ENCODE measurements at regions not wholly inside any gene's neighbourhood (a gene's known extent, or its start where the extent isn't known, plus 50 kb on each side); places are given as distances from the start of the nearest gene placed in this dataset.

DNA sequence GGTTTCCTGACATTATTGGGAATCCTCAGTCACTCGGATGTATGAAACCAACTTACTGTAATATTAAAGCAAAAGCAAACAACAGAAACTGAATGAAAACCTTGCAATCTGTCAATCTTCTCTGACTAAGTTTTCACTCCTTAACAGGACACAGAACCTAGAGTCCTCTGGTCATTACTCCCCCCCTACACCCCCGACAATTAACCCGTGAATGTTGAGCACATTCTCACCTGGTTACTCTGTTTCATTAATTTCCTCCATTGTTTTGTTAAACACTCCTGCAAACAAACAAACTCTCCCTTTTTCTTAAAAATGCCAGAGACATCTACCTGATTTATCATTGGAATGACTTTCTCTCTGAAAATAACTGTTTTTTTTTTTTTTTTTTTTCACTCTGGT lies 469.0 kb upstream of the PRKX start:
- TF ChIP-seq JUND (IDR thresholded peaks at IDR 0.05; ENCODE audit: low read depth, low read length) (no peak), IKZF1 (conservative IDR thresholded peaks at IDR 0.05) (no peak), RB1 (IDR thresholded peaks at IDR 0.05; ENCODE audit: borderline replicate concordance) (no peak), TAF1 (IDR thresholded peaks at IDR 0.05; ENCODE audit: borderline replicate concordance, low read depth, low read length) (no peak), NFIC (IDR thresholded peaks at IDR 0.05; ENCODE audit: low read depth, low read length) (no peak), RAD51 (IDR thresholded peaks at IDR 0.05) (no peak), RFX5 (IDR thresholded peaks at IDR 0.05; ENCODE audit: low read depth, low read length) (no peak)
- TF ChIP-seq, protein P1, sequence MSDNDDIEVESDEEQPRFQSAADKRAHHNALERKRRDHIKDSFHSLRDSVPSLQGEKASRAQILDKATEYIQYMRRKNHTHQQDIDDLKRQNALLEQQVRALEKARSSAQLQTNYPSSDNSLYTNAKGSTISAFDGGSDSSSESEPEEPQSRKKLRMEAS (IDR thresholded peaks at IDR 0.05; ENCODE audit: low read depth, low read length), result no peak
- TF ChIP-seq, protein P2, sequence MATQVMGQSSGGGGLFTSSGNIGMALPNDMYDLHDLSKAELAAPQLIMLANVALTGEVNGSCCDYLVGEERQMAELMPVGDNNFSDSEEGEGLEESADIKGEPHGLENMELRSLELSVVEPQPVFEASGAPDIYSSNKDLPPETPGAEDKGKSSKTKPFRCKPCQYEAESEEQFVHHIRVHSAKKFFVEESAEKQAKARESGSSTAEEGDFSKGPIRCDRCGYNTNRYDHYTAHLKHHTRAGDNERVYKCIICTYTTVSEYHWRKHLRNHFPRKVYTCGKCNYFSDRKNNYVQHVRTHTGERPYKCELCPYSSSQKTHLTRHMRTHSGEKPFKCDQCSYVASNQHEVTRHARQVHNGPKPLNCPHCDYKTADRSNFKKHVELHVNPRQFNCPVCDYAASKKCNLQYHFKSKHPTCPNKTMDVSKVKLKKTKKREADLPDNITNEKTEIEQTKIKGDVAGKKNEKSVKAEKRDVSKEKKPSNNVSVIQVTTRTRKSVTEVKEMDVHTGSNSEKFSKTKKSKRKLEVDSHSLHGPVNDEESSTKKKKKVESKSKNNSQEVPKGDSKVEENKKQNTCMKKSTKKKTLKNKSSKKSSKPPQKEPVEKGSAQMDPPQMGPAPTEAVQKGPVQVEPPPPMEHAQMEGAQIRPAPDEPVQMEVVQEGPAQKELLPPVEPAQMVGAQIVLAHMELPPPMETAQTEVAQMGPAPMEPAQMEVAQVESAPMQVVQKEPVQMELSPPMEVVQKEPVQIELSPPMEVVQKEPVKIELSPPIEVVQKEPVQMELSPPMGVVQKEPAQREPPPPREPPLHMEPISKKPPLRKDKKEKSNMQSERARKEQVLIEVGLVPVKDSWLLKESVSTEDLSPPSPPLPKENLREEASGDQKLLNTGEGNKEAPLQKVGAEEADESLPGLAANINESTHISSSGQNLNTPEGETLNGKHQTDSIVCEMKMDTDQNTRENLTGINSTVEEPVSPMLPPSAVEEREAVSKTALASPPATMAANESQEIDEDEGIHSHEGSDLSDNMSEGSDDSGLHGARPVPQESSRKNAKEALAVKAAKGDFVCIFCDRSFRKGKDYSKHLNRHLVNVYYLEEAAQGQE (IDR thresholded peaks at IDR 0.05; ENCODE audit: low read depth, low read length), result no peak
- TF ChIP-seq, protein P3, sequence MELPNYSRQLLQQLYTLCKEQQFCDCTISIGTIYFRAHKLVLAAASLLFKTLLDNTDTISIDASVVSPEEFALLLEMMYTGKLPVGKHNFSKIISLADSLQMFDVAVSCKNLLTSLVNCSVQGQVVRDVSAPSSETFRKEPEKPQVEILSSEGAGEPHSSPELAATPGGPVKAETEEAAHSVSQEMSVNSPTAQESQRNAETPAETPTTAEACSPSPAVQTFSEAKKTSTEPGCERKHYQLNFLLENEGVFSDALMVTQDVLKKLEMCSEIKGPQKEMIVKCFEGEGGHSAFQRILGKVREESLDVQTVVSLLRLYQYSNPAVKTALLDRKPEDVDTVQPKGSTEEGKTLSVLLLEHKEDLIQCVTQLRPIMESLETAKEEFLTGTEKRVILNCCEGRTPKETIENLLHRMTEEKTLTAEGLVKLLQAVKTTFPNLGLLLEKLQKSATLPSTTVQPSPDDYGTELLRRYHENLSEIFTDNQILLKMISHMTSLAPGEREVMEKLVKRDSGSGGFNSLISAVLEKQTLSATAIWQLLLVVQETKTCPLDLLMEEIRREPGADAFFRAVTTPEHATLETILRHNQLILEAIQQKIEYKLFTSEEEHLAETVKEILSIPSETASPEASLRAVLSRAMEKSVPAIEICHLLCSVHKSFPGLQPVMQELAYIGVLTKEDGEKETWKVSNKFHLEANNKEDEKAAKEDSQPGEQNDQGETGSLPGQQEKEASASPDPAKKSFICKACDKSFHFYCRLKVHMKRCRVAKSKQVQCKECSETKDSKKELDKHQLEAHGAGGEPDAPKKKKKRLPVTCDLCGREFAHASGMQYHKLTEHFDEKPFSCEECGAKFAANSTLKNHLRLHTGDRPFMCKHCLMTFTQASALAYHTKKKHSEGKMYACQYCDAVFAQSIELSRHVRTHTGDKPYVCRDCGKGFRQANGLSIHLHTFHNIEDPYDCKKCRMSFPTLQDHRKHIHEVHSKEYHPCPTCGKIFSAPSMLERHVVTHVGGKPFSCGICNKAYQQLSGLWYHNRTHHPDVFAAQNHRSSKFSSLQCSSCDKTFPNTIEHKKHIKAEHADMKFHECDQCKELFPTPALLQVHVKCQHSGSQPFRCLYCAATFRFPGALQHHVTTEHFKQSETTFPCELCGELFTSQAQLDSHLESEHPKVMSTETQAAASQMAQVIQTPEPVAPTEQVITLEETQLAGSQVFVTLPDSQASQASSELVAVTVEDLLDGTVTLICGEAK (IDR thresholded peaks at IDR 0.05; ENCODE audit: borderline replicate concordance), result no peak
- TF ChIP-seq, protein P4, sequence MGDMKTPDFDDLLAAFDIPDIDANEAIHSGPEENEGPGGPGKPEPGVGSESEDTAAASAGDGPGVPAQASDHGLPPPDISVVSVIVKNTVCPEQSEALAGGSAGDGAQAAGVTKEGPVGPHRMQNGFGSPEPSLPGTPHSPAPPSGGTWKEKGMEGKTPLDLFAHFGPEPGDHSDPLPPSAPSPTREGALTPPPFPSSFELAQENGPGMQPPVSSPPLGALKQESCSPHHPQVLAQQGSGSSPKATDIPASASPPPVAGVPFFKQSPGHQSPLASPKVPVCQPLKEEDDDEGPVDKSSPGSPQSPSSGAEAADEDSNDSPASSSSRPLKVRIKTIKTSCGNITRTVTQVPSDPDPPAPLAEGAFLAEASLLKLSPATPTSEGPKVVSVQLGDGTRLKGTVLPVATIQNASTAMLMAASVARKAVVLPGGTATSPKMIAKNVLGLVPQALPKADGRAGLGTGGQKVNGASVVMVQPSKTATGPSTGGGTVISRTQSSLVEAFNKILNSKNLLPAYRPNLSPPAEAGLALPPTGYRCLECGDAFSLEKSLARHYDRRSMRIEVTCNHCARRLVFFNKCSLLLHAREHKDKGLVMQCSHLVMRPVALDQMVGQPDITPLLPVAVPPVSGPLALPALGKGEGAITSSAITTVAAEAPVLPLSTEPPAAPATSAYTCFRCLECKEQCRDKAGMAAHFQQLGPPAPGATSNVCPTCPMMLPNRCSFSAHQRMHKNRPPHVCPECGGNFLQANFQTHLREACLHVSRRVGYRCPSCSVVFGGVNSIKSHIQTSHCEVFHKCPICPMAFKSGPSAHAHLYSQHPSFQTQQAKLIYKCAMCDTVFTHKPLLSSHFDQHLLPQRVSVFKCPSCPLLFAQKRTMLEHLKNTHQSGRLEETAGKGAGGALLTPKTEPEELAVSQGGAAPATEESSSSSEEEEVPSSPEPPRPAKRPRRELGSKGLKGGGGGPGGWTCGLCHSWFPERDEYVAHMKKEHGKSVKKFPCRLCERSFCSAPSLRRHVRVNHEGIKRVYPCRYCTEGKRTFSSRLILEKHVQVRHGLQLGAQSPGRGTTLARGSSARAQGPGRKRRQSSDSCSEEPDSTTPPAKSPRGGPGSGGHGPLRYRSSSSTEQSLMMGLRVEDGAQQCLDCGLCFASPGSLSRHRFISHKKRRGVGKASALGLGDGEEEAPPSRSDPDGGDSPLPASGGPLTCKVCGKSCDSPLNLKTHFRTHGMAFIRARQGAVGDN (IDR thresholded peaks at IDR 0.05), result no peak
- TF ChIP-seq, protein P5, sequence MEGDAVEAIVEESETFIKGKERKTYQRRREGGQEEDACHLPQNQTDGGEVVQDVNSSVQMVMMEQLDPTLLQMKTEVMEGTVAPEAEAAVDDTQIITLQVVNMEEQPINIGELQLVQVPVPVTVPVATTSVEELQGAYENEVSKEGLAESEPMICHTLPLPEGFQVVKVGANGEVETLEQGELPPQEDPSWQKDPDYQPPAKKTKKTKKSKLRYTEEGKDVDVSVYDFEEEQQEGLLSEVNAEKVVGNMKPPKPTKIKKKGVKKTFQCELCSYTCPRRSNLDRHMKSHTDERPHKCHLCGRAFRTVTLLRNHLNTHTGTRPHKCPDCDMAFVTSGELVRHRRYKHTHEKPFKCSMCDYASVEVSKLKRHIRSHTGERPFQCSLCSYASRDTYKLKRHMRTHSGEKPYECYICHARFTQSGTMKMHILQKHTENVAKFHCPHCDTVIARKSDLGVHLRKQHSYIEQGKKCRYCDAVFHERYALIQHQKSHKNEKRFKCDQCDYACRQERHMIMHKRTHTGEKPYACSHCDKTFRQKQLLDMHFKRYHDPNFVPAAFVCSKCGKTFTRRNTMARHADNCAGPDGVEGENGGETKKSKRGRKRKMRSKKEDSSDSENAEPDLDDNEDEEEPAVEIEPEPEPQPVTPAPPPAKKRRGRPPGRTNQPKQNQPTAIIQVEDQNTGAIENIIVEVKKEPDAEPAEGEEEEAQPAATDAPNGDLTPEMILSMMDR (IDR thresholded peaks at IDR 0.05 in 2 of 3, conservative IDR thresholded peaks at IDR 0.05 in 1 of 3; ENCODE audit: control insufficient read depth in 2 of 3, extremely low read depth in 1 of 3, insufficient read depth in 1 of 3, low read depth in 3 of 3, low read length in 3 of 3), result no peak

Data from GM12878 (cell line).